Ovary (tissue), 7 donors: ENCODE measurements at regions not wholly inside any gene's neighbourhood (a gene's known extent, or its start where the extent isn't known, plus 50 kb on each side); places are given as distances from the start of the nearest gene placed in this dataset.

Experiments used
- DNase-seq, 5 donors: peaks; one replicate each; pipeline ENCODE4 v3.0.0-alpha.2; 2019 to 2020
- H3K27ac ChIP-seq, 2 donors: fragments of 200-600 bp; one replicate each; pipeline versions ENCODE4 v1.5.1 to v1.8.0; 2019 to 2022
- H3K27me3 ChIP-seq: fragments of 200-600 bp; one replicate; pipeline ENCODE4 v1.8.0; 2022
- H3K36me3 ChIP-seq: fragments of 200-600 bp; sonication (generic); one replicate; pipeline ENCODE4 v1.5.1; 2019
- H3K4me1 ChIP-seq: one replicate; pipeline ENCODE4 v1.8.1; 2013; ENCODE audit warnings: mild to moderate bottlenecking, moderate library complexity; ENCODE audit not compliant: insufficient read depth
- H3K4me3 ChIP-seq: fragments of 200-600 bp; sonication (generic); one replicate; pipeline ENCODE4 v1.5.1; 2017
- H3K9me3 ChIP-seq, 2 donors: fragments of 200-600 bp in 1 of 2; sonication (generic) in 1 of 2; one replicate each; pipeline versions ENCODE4 v1.5.1 to v1.8.1; 2013 to 2019; ENCODE audit warnings: mild to moderate bottlenecking in 1 of 2, moderate library complexity in 1 of 2
- EP300 ChIP-seq: sonication (generic); formaldehyde crosslinking; IDR thresholded peaks from one replicate; pipeline ENCODE4 v1.6.1; 2017; ENCODE audit warnings: antibody characterized with exemption
- POLR2A ChIP-seq: fragments of 450-650 bp; IDR thresholded peaks from one replicate; pipeline ENCODE4 v1.6.1; 2017; ENCODE audit warnings: antibody characterized with exemption, mild to moderate bottlenecking, moderate library complexity
- WGBS, 3 donors: extraction: QIAGEN DNeasy Blood & Tissue Kit in 1 of 3; methylation state at CpG; one replicate each; pipeline versions ENCODE4 v1.1.5 to v1.1.7; 2013 to 2017; 5-methylcytosine and 5-hydroxymethylcytosine counted together
- intact Hi-C, 4 donors: fragments of 100-400 bp; cut with DNase I; formaldehyde crosslinking; loops; one replicate each; pipeline versions ENCODE4 v1.11.0 to v1.15.1; 2022 to 2023
- microRNA-seq, 3 donors: library from miRNA; unstranded; fragments of <30 nt; microRNA quantifications; one replicate each; pipeline versions ENCODE4 to v1.2.0, GENCODE V29; 2019 to 2020
- TF ChIP-seq, protein P1 (sequence below), 3 donors: fragments of 450-650 bp in 2 of 3; fragments of 200-600 bp in 1 of 3; IDR thresholded peaks; one replicate each; pipeline versions ENCODE4 v1.5.1 to v1.8.0; 2016 to 2022; ENCODE audit warnings: antibody characterized with exemption in 3 of 3, mild to moderate bottlenecking in 1 of 3
- donor health status: DM: no; HTN: no; CAD: no; lungs with moderate emphysema.
- donor health status: DM: no; HTN: no; CAD: no.
- donor health status: Bipolar disorder and iron deficiency.
- donor health status: DM: no; HTN: no; CAD: no.
- donor health status: DM: yes; HTN: yes; CAD: no.

DNA sequence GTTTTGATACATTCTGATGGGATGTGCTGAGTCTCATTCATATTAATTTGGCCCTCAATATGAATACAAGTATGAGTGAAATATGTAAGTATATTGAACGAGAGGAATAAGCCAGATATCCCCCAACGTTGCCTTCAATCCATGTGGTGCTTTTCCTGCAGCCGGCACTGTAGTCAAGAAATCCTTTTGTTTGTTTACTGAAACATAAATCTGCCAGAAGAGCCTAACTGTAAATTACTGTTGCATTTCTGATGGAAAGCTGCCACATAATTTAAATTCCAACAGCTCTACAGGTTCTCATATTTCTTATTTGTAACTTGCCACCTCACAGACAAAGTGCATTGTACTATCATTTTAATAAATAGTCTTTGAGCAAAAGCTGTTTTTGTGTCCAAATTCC, 314.0 kb downstream of the KBTBD8 start:
- Histone ChIP-seq H3K4me1 (no peaks in the 10 kb centered on the region), H3K27ac (no peak overlapping the region), H3K36me3 (no peaks in the 10 kb centered on the region), H3K4me3 (no peak overlapping the region), H3K9me3 (no peaks in the 10 kb centered on the region), H3K27me3 (no peaks in the 10 kb centered on the region)
- 21 to 35% (median 29%) methylated on average over 3 of the region's 3 CpGs for WGBS, 3 donors
- TF ChIP-seq, protein P1, sequence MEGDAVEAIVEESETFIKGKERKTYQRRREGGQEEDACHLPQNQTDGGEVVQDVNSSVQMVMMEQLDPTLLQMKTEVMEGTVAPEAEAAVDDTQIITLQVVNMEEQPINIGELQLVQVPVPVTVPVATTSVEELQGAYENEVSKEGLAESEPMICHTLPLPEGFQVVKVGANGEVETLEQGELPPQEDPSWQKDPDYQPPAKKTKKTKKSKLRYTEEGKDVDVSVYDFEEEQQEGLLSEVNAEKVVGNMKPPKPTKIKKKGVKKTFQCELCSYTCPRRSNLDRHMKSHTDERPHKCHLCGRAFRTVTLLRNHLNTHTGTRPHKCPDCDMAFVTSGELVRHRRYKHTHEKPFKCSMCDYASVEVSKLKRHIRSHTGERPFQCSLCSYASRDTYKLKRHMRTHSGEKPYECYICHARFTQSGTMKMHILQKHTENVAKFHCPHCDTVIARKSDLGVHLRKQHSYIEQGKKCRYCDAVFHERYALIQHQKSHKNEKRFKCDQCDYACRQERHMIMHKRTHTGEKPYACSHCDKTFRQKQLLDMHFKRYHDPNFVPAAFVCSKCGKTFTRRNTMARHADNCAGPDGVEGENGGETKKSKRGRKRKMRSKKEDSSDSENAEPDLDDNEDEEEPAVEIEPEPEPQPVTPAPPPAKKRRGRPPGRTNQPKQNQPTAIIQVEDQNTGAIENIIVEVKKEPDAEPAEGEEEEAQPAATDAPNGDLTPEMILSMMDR (IDR thresholded peaks at IDR 0.05): no peak
- no peak for TF ChIP-seq EP300
- TF ChIP-seq POLR2A: no peak
- no peak for DNase-seq
- intact Hi-C loops: no loop called here

DNA sequence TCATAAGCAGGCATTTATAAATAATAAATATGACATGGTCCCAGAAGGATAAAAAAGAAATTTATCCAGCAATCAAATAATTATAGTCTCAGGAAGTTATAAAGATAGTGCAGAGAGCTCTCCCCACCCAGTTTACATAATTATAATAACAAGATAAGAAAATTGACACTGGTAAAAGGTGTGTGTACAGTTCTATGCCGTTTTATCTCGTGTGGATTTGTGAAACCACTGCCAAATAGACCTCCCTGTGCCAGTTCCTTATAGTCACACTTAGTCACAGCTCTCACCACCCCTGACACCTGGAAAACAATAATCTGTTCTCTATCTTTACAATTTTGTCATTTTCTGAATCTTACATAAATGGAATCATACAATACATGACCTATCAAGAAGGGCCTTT, 320.1 kb downstream of the KBTBD8 start:
- Histone ChIP-seq H3K27ac (no peak overlapping the region), H3K36me3 (no peaks in the 10 kb centered on the region), H3K4me3 (no peak overlapping the region), H3K27me3 (no peaks in the 10 kb centered on the region), H3K9me3 (no peaks in the 10 kb centered on the region), H3K4me1 (no peaks in the 10 kb centered on the region)
- DNase-seq: no peak
- 38 to 63% (median 48%) methylated on average over 2 of the region's 2 CpGs for WGBS, 3 donors
- intact Hi-C loops: no loop called here
- TF ChIP-seq EP300 (no peak), POLR2A (no peak)
- TF ChIP-seq, protein P1 (IDR thresholded peaks at IDR 0.05): no peak

DNA sequence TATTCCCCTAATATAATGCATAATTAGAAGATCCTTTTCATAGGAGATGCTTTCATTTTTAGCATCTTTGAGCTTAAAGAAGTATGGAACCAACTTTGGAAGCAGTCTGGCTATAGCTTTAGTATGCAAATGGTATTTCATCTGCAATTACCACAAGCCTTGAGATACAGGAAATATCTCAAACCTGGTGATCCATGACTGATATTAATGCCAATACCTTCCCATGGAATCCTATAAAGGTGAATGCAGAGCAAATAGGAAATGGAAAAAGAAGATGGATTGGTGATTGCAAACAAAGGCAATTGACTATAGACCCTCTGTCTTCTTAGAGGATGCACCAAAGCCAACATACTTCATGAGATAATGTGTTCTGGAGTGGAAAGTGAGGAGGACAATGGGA, 326.4 kb downstream of the KBTBD8 start:
- Histone ChIP-seq H3K27me3 (no peaks in the 10 kb centered on the region), H3K4me1 (no peaks in the 10 kb centered on the region), H3K27ac (no peak overlapping the region), H3K36me3 (no peaks in the 10 kb centered on the region), H3K4me3 (no peak overlapping the region), H3K9me3 (no peaks in the 10 kb centered on the region)
- no peak for DNase-seq
- intact Hi-C loops: no loop called here
- TF ChIP-seq, protein P1 (IDR thresholded peaks at IDR 0.05): no peak
- TF ChIP-seq POLR2A (no peak), EP300 (no peak)

Small RNA genes lying in the stretch of these regions (microRNA-seq; reads per million reads assigned to microRNA genes)
- 0 reads per million in 3 donors for gene MIR4272
